ENCODE measurements at regions not wholly inside any gene's neighbourhood (a gene's known extent, or its start where the extent isn't known, plus 50 kb on each side); places are given as distances from the start of the nearest gene placed in this dataset.

- 60 to 71% methylated on average over 2 of the region's 2 CpGs for WGBS, 2 donors
- H3K4me1 ChIP-seq (ENCODE audit: control insufficient read depth in 1 of 2, insufficient read depth in 2 of 2, low read length in 2 of 2): no peaks in the 10 kb centered on the region
- no peaks in the 10 kb centered on the region for H3K27me3 ChIP-seq (ENCODE audit: control insufficient read depth in 1 of 2, insufficient read depth in 2 of 2, low read length in 1 of 2)
- DNase-seq (no peak), ATAC-seq (ENCODE audit: low FRiP score) (no peak)
- no peak overlapping the region for H3K4me3 ChIP-seq (ENCODE audit: low read length in 2 of 2)
- no peak overlapping the region for H3K27ac ChIP-seq (ENCODE audit: low read depth in 1 of 2, low read length in 2 of 2)
- intact Hi-C loops (cut with DNase I): no loop called here
- no peaks in the 10 kb centered on the region for H3K36me3 ChIP-seq (ENCODE audit: control insufficient read depth in 1 of 2, insufficient read depth in 2 of 2, low read length in 1 of 2)
- no peaks in the 10 kb centered on the region for H3K9me3 ChIP-seq (ENCODE audit: control insufficient read depth, low read length)
Measured at GRCh38 chr6:1479095-1479494, 89.7 kb downstream of the FOXF2 start.

DNA sequence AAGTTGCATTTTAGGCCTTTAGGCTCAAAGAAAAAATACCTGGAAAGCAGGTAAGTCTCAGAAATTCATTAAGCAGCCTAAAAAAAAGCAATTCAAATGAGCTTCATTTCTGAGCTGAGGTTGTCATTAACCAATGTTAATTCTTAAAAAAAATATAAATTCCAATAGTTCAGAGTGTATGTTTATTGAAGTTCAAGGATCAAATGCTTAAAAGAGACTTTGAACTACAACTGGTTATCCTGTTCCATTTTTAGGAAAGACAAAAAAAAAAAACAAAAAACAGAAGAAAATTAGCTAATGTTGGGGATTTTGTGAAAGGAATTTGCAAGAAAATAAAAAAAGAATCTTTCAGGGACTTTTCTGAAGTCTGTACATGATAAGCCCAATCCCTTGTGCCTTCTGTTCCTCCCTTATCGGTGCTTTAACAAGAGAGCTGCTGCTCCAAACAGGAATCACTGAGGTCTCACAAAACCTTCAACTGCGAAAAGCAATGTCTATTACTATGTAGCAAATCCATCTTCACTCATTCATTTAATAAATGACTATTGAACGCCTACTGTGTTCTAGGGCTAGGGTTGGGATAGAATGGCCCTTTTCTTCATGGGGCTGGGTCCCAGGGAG is 90.3 kb downstream of the FOXF2 start:
- Histone ChIP-seq H3K27me3 (ENCODE audit: control insufficient read depth in 1 of 2, insufficient read depth in 2 of 2, low read length in 1 of 2) (no peaks in the 10 kb centered on the region), H3K36me3 (ENCODE audit: control insufficient read depth in 1 of 2, insufficient read depth in 2 of 2, low read length in 1 of 2) (no peaks in the 10 kb centered on the region), H3K9me3 (ENCODE audit: control insufficient read depth, low read length) (no peaks in the 10 kb centered on the region), H3K4me3 (ENCODE audit: low read length in 2 of 2) (no peak overlapping the region), H3K27ac (ENCODE audit: low read depth in 1 of 2, low read length in 2 of 2) (no peak overlapping the region), H3K4me1 (ENCODE audit: control insufficient read depth in 1 of 2, insufficient read depth in 2 of 2, low read length in 2 of 2) (no peaks in the 10 kb centered on the region)
- no peak for ATAC-seq (ENCODE audit: low FRiP score)
- 79 to 92% methylated on average over 3 of the region's 3 CpGs for WGBS, 2 donors
- DNase-seq: no peak
- intact Hi-C loops (cut with DNase I): no loop called here

DNA sequence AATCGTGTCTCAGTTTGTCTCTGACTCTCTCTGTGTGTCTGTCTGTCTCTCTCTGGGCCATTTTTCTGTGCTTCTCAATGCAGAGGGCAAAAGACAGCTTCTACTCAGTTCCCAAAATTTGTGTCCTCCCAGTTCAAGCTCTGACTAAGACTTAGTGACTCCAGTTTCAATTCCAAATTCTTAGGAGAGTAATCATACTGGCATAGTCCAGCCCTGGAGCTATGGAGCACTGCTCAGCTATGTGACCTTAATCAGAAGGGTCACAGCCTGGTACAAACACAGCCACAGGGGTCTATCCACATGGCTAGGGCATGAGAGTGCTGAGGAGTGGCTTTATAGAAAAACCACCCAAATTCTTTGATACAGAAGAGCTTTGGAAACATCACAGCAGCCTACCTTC is 91.9 kb downstream of the FOXF2 start:
- Histone ChIP-seq H3K4me1 (ENCODE audit: control insufficient read depth in 1 of 2, insufficient read depth in 2 of 2, low read length in 2 of 2) (no peaks in the 10 kb centered on the region), H3K27me3 (ENCODE audit: control insufficient read depth in 1 of 2, insufficient read depth in 2 of 2, low read length in 1 of 2) (no peaks in the 10 kb centered on the region), H3K27ac (ENCODE audit: low read depth in 1 of 2, low read length in 2 of 2) (no peak overlapping the region), H3K4me3 (ENCODE audit: low read length in 2 of 2) (no peak overlapping the region), H3K36me3 (ENCODE audit: control insufficient read depth in 1 of 2, insufficient read depth in 2 of 2, low read length in 1 of 2) (no peaks in the 10 kb centered on the region), H3K9me3 (ENCODE audit: control insufficient read depth, low read length) (no peaks in the 10 kb centered on the region)
- ATAC-seq (ENCODE audit: low FRiP score): no peak
- DNase-seq: no peak
- intact Hi-C loops (cut with DNase I): no loop called here
- 83 to 97% methylated on average over 1 of the region's 1 CpG for WGBS, 2 donors

DNA sequence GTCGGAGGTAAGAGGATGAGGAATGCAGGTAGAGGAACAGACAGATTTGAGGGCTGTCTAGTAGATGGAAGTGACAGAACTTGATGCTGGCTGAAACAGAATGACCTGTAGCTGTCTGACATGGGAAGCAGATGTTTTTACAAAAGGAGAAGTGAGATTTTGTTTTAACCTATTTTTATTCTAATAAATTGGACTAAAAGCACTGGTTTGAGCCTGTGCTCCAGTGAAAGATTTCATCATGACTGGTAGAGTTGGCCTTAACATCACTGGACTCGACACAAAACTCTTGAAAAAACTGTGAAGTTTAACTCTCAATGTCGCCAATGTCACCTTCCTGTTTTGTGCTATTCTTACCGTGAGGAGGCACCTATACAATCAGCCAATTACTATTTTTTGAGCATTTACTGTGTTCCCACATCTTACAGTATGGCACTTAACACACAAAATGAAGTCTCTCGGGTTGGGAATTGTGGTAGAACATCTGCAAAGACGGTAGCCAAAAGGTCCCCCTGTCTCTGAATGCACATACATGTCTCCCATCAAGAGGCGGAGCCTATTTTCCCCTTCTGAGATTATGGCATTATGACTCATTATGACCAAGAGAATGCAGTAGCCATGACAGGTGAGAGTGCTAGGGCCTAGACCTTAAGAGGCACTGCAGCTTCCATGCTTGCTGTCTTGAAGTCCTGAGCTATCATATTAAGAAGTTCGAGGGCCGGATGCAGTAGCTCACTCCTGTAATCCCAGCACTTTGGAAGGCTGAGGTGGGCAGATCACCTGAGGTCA is 93.2 kb downstream of the FOXF2 start:
- Histone ChIP-seq H3K4me3 (ENCODE audit: low read length in 2 of 2) (no peak overlapping the region), H3K27ac (ENCODE audit: low read depth in 1 of 2, low read length in 2 of 2) (no peak overlapping the region), H3K36me3 (ENCODE audit: control insufficient read depth in 1 of 2, insufficient read depth in 2 of 2, low read length in 1 of 2) (no peaks in the 10 kb centered on the region), H3K27me3 (ENCODE audit: control insufficient read depth in 1 of 2, insufficient read depth in 2 of 2, low read length in 1 of 2) (no peaks in the 10 kb centered on the region), H3K9me3 (ENCODE audit: control insufficient read depth, low read length) (no peaks in the 10 kb centered on the region), H3K4me1 (ENCODE audit: control insufficient read depth in 1 of 2, insufficient read depth in 2 of 2, low read length in 2 of 2) (no peaks in the 10 kb centered on the region)
- intact Hi-C loops (cut with DNase I): no loop called here
- ATAC-seq (ENCODE audit: low FRiP score) (no peak), DNase-seq (no peak)
- WGBS, 2 donors: 93% methylated on average over 9 of the region's 9 CpGs

- H3K27me3 ChIP-seq (ENCODE audit: control insufficient read depth in 1 of 2, insufficient read depth in 2 of 2, low read length in 1 of 2): no peaks in the 10 kb centered on the region
- no peaks in the 10 kb centered on the region for H3K9me3 ChIP-seq (ENCODE audit: control insufficient read depth, low read length)
- intact Hi-C loops (cut with DNase I): no loop called here
- no peak for DNase-seq
- no peak for ATAC-seq (ENCODE audit: low FRiP score)
- no peak overlapping the region for H3K27ac ChIP-seq (ENCODE audit: low read depth in 1 of 2, low read length in 2 of 2)
- no peaks in the 10 kb centered on the region for H3K36me3 ChIP-seq (ENCODE audit: control insufficient read depth in 1 of 2, insufficient read depth in 2 of 2, low read length in 1 of 2)
- no peak overlapping the region for H3K4me3 ChIP-seq (ENCODE audit: low read length in 2 of 2)
- 60 to 62% methylated on average over 5 of the region's 5 CpGs for WGBS, 2 donors
- no peaks in the 10 kb centered on the region for H3K4me1 ChIP-seq (ENCODE audit: control insufficient read depth in 1 of 2, insufficient read depth in 2 of 2, low read length in 2 of 2)
Measured at GRCh38 chr6:1485678-1486077, 96.3 kb downstream of the FOXF2 start.

DNA sequence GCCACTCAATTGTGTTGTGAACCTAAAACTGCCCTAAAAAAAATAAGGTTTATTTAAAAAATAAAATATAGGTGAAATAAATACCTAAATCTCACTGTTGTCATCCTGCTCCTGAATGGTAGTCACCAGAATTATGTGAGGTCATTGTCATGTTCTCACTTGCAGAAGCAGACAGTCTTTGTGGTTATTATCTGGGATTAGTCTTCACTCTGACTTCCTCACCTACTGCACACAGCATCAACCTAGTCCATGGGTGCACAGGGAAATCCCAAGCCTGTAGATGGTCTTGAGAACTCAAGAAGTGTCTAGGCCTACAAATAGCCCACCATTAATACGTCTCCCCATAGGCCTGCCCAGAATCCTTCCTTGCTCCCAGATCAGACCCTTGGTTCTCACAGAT is 97.0 kb downstream of the FOXF2 start:
- intact Hi-C loops (cut with DNase I): no loop called here
- H3K9me3 ChIP-seq (ENCODE audit: control insufficient read depth, low read length): no peaks in the 10 kb centered on the region

GRCh38 chr6:1487239-1487638 is 97.9 kb downstream of the FOXF2 start:
- H3K9me3 ChIP-seq (ENCODE audit: control insufficient read depth, low read length): no peaks in the 10 kb centered on the region
- ATAC-seq (ENCODE audit: low FRiP score) (no peak), DNase-seq (no peak)
- WGBS, 2 donors: 95 to 97% methylated on average over 4 of the region's 4 CpGs
- no peaks in the 10 kb centered on the region for H3K36me3 ChIP-seq (ENCODE audit: control insufficient read depth in 1 of 2, insufficient read depth in 2 of 2, low read length in 1 of 2)
- H3K27me3 ChIP-seq (ENCODE audit: control insufficient read depth in 1 of 2, insufficient read depth in 2 of 2, low read length in 1 of 2): no peaks in the 10 kb centered on the region
- intact Hi-C loops (cut with DNase I): no loop called here
- no peak overlapping the region for H3K27ac ChIP-seq (ENCODE audit: low read depth in 1 of 2, low read length in 2 of 2)
- no peak overlapping the region for H3K4me3 ChIP-seq (ENCODE audit: low read length in 2 of 2)
- no peaks in the 10 kb centered on the region for H3K4me1 ChIP-seq (ENCODE audit: control insufficient read depth in 1 of 2, insufficient read depth in 2 of 2, low read length in 2 of 2)

More for the DNA sequence above, 97.0 kb downstream of the FOXF2 start:
- H3K4me1 ChIP-seq (ENCODE audit: control insufficient read depth in 1 of 2, insufficient read depth in 2 of 2, low read length in 2 of 2): no peaks in the 10 kb centered on the region
- H3K4me3 ChIP-seq (ENCODE audit: low read length in 2 of 2): no peak overlapping the region
- no peaks in the 10 kb centered on the region for H3K27me3 ChIP-seq (ENCODE audit: control insufficient read depth in 1 of 2, insufficient read depth in 2 of 2, low read length in 1 of 2)
- H3K27ac ChIP-seq (ENCODE audit: low read depth in 1 of 2, low read length in 2 of 2): no peak overlapping the region
- 78 to 85% methylated on average over 1 of the region's 1 CpG for WGBS, 2 donors
- no peaks in the 10 kb centered on the region for H3K36me3 ChIP-seq (ENCODE audit: control insufficient read depth in 1 of 2, insufficient read depth in 2 of 2, low read length in 1 of 2)
- DNase-seq: no peak
- no peak for ATAC-seq (ENCODE audit: low FRiP score)

- DNase-seq (no peak), ATAC-seq (ENCODE audit: low FRiP score) (peak; percentile 24)
- Histone ChIP-seq H3K27me3 (ENCODE audit: control insufficient read depth in 1 of 2, insufficient read depth in 2 of 2, low read length in 1 of 2) (no peaks in the 10 kb centered on the region), H3K27ac (ENCODE audit: low read depth in 1 of 2, low read length in 2 of 2) (no peak overlapping the region), H3K4me1 (ENCODE audit: control insufficient read depth in 1 of 2, insufficient read depth in 2 of 2, low read length in 2 of 2) (no peaks in the 10 kb centered on the region), H3K4me3 (ENCODE audit: low read length in 2 of 2) (no peak overlapping the region), H3K36me3 (ENCODE audit: control insufficient read depth in 1 of 2, insufficient read depth in 2 of 2, low read length in 1 of 2) (no peaks in the 10 kb centered on the region), H3K9me3 (ENCODE audit: control insufficient read depth, low read length) (no peaks in the 10 kb centered on the region)
- intact Hi-C loops (cut with DNase I): no loop called here
- 97 to 98% methylated on average over 11 of the region's 11 CpGs for WGBS, 2 donors
Measured at GRCh38 chr6:1491025-1491424, 101.6 kb downstream of the FOXF2 start.
